ENCODE measurements at regions not wholly inside any gene's neighbourhood (a gene's known extent, or its start where the extent isn't known, plus 50 kb on each side); places are given as distances from the start of the nearest gene placed in this dataset.

GRCh38 chr1:232250838-232251237 is 379.1 kb downstream of the SIPA1L2 start:
- TF ChIP-seq REST (IDR thresholded peaks at IDR 0.05; ENCODE audit: low read depth) = no peak
- TF ChIP-seq EGR1 (IDR thresholded peaks at IDR 0.05) = no peak
- no peak for TF ChIP-seq ZBTB7A (IDR thresholded peaks at IDR 0.05; ENCODE audit: low read depth)
- TF ChIP-seq RAD21 (IDR thresholded peaks at IDR 0.05; ENCODE audit: low read depth) = no peak
- TF ChIP-seq TCF12 (IDR thresholded peaks at IDR 0.05; ENCODE audit: low read depth) = no peak
- no peak for TF ChIP-seq CREB1 (IDR thresholded peaks at IDR 0.05; ENCODE audit: low read depth)
- TF ChIP-seq NFIC (IDR thresholded peaks at IDR 0.05) = no peak
- no peak for TF ChIP-seq TAF1 (IDR thresholded peaks at IDR 0.05; ENCODE audit: low read depth)
- TF ChIP-seq FOXM1 (IDR thresholded peaks at IDR 0.05; ENCODE audit: borderline replicate concordance, low read depth) = no peak
- TF ChIP-seq CEBPB (IDR thresholded peaks at IDR 0.05) = no peak
- TF ChIP-seq TEAD4 (IDR thresholded peaks at IDR 0.05) = no peak
- no peak for TF ChIP-seq MAX (IDR thresholded peaks at IDR 0.05)
- TF ChIP-seq USF1 (IDR thresholded peaks at IDR 0.05) = no peak
